HL-60 (cell line): ENCODE measurements at regions not wholly inside any gene's neighbourhood (a gene's known extent, or its start where the extent isn't known, plus 50 kb on each side); places are given as distances from the start of the nearest gene placed in this dataset.

Source experiments
- DNase-seq, 2 experiments: peaks; one replicate each; pipeline ENCODE4 v3.0.0-alpha.2; 2010 to 2020; ENCODE audit warnings: low read depth in 1 of 2, low spot score in 1 of 2
- H3K27ac ChIP-seq: fragments of 250-450 bp; sonication (Bioruptor Pico); replicated peaks from 2 replicates; pipeline ENCODE4 v1.5.1; 2020; ENCODE audit warnings: mild to moderate bottlenecking, moderate library complexity
- H3K27me3 ChIP-seq: fragments of 250-450 bp; sonication (Bioruptor Pico); 2 replicates; pipeline ENCODE4 v1.5.1; 2021; ENCODE audit warnings: mild to moderate bottlenecking, moderate library complexity; ENCODE audit not compliant: insufficient read depth, poor library complexity, severe bottlenecking
- H3K4me3 ChIP-seq: replicated peaks from 2 replicates; pipeline ENCODE4 v1.5.1; 2011; ENCODE audit warnings: mild to moderate bottlenecking, control low read depth, low read length; ENCODE audit not compliant: insufficient read depth
- GABPA ChIP-seq: IDR thresholded peaks from 2 replicates; pipeline ENCODE4 v1.6.1; 2012; ENCODE audit warnings: low read depth
- POLR2AphosphoS5 ChIP-seq: IDR thresholded peaks from 2 replicates; pipeline ENCODE4 v1.6.1; 2012; ENCODE audit warnings: low read depth
- REST ChIP-seq: IDR thresholded peaks from 2 replicates; pipeline ENCODE4 v1.6.1; 2012; ENCODE audit warnings: low read depth; ENCODE audit not compliant: insufficient replicate concordance
- SPI1 ChIP-seq: IDR thresholded peaks from 2 replicates; pipeline ENCODE4 v1.6.1; 2012; ENCODE audit warnings: low read depth, mild to moderate bottlenecking, borderline replicate concordance
- TF ChIP-seq, protein P1 (sequence below): IDR thresholded peaks from one replicate; pipeline ENCODE4 v1.5.1; 2011; ENCODE audit warnings: low read length, control low read depth, inconsistent platforms; ENCODE audit not compliant: insufficient read depth

GRCh38 chr3:66712210-66712609 is 211.4 kb upstream of the LRIG1 start:
- TF ChIP-seq SPI1, result no peak
- no peak for TF ChIP-seq GABPA
- TF ChIP-seq, protein P1, sequence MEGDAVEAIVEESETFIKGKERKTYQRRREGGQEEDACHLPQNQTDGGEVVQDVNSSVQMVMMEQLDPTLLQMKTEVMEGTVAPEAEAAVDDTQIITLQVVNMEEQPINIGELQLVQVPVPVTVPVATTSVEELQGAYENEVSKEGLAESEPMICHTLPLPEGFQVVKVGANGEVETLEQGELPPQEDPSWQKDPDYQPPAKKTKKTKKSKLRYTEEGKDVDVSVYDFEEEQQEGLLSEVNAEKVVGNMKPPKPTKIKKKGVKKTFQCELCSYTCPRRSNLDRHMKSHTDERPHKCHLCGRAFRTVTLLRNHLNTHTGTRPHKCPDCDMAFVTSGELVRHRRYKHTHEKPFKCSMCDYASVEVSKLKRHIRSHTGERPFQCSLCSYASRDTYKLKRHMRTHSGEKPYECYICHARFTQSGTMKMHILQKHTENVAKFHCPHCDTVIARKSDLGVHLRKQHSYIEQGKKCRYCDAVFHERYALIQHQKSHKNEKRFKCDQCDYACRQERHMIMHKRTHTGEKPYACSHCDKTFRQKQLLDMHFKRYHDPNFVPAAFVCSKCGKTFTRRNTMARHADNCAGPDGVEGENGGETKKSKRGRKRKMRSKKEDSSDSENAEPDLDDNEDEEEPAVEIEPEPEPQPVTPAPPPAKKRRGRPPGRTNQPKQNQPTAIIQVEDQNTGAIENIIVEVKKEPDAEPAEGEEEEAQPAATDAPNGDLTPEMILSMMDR, result no peak
- TF ChIP-seq POLR2AphosphoS5, result no peak
- no peak for TF ChIP-seq REST

GRCh38 chr3:66713921-66714320 is 213.1 kb upstream of the LRIG1 start:
- no peak for DNase-seq
- Histone ChIP-seq H3K4me3 (no peak overlapping the region), H3K27me3 (no peaks in the 10 kb centered on the region), H3K27ac (no peak overlapping the region)
- no peak for TF ChIP-seq SPI1
- TF ChIP-seq, protein P1, result no peak
- TF ChIP-seq POLR2AphosphoS5, result no peak
- TF ChIP-seq REST, result no peak
- TF ChIP-seq GABPA, result no peak

More at GRCh38 chr3:66712210-66712609, 211.4 kb upstream of the LRIG1 start:
- Histone ChIP-seq H3K27ac (no peak overlapping the region), H3K27me3 (no peaks in the 10 kb centered on the region), H3K4me3 (no peak overlapping the region)
- no peak for DNase-seq

DNA sequence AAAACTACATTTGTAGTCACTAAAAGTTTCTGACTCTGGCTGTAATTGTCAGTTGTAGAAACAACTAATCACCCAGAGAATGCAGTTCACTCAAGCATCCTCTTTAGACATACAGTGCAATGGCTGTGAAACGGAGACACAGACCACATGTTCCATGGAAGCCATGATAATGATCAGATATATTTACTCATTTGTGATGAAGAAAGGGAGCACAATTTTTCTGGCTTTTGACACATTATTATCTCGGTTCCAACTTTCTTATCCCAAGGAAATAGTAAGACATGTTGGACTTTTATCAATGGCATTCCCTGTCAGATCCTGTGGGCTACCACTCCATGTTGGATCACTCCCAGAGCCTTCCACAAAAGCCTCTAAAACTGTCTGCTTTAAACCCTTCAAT is 215.0 kb upstream of the LRIG1 start:
- TF ChIP-seq, protein P1, result no peak
- TF ChIP-seq SPI1, result no peak
- TF ChIP-seq REST, result no peak
- TF ChIP-seq POLR2AphosphoS5, result no peak
- TF ChIP-seq GABPA, result no peak
- H3K27me3 ChIP-seq, result no peaks in the 10 kb centered on the region
- H3K27ac ChIP-seq, result no peak overlapping the region
- no peak overlapping the region for H3K4me3 ChIP-seq
- no peak for DNase-seq
